NCI-H510A (cell line): ENCODE measurements at regions not wholly inside any gene's neighbourhood (a gene's known extent, or its start where the extent isn't known, plus 50 kb on each side); places are given as distances from the start of the nearest gene placed in this dataset.
"Not testable (repeated sequence)": the region's sequence is repeated elsewhere in the genome, so short reads cannot be mapped to it uniquely, and the experiment has no call there.

Experiments
- DNase-seq: peaks from one replicate; lab custom pipeline; 2025; lab: John Stamatoyannopoulos, UW

DNA sequence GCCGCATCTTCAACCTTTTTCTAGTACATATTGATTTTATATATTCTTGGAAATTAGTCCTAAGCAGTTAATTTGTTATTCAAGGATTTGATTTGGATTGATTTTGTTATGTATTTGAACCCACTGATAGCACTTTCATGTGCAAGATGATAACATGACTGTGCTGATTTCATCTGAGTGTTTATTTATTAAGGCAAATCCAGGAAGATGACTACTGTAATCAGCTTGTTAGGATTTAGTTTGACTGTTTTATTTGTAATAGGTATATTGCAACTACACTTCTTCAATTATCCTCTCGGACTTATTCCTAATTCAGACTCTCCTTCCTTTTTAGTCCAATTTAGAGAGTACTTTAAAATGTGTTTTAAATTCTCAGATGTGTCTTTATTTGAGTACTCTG, 75.1 kb upstream of the PRKG1 start:
- no peak for DNase-seq

DNA sequence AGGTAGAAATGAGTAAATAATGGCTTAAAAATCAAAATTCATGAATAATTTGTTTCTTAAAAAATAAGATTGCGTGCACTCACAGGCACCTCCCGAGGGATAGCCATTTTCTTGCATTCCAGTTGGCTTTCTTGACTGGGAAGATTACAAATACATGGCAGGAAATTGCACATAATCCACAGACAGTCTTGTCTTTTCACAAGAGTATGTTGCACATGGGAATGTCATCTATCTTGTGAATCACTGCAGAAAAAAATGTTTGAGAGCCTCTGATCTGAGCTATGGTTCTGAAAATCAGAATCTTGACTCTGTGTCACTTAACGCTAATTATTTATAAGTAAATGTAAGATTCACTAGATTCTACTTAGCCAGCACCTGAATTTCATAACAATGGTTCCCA, 74.1 kb upstream of the PRKG1 start:
- DNase-seq: no peak

DNA sequence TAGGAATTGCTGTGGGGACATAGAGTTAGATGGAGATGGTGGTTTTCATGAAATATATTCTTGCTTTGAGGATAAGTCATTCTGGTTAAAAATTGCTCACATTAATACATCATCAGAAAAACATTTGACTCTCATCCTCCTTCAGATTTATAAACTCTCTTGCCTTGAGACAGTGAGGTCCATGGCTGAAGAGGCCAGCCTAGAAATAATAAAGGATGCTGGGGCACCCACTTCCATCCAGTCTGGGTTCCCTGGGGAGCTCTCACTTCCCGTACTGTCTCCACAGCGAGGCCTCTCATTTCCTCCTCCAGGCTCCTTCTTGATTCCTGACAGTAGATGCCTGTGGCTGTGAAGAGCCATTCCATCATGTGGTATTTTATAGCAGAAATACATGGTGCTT, 73.3 kb upstream of the PRKG1 start:
- DNase-seq: no peak

DNA sequence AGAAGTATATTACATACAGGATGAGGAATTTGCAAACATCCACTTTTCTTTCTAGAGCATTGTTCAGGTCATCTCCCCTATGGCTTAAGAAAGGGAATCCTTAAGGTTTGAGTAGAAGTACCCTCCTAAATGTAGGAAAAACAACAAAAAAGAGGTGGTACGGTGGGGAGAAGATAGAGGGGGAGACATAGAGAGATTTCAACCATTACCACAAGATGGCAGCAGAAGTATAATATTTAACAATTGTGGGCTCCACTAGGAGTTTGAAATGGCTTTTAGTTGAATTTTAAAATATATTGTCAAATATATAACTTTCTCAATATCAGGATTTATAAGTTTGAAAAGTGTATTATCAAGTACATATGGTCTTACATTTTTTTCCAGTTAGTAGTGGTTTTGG, 72.7 kb upstream of the PRKG1 start:
- DNase-seq: no peak

DNA sequence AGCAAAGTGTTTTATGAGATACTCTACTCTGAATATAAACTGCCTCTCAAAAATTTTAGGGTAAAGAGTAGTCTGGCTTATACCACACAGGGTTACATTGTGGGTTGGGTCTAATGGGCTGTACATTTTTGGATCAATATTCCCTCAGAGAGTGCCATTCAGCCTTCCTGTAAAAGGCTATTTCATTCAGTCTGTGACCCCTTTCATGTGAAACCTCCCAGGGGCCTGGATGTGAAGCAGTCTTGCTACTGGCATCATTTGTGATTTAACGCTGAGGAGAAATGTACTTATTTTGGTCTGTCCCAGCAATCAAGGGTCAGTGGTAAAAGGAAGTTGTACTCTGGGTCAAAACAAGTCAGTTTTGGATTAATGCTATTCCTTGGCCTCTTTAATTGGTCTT, 71.8 kb upstream of the PRKG1 start:
- no peak for DNase-seq

DNA sequence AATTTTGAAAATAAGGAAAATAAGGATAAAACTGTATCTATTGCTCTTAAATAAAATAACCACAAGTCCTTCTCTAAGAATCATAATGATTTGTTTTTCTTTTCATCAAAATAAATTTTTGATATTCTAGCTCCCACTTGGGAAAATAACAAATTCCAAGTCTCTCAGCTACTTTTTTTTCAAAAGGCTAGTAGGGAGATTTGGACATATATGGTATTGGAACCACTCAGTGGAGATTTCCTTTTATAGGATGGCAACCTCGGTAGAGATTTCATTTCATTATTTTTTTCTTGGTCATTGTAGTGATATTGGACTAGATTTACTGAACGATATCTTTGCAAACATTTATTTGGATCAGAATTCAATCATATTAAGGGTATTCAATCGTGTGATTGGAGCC, 69.5 kb upstream of the PRKG1 start:
- no peak for DNase-seq

DNA sequence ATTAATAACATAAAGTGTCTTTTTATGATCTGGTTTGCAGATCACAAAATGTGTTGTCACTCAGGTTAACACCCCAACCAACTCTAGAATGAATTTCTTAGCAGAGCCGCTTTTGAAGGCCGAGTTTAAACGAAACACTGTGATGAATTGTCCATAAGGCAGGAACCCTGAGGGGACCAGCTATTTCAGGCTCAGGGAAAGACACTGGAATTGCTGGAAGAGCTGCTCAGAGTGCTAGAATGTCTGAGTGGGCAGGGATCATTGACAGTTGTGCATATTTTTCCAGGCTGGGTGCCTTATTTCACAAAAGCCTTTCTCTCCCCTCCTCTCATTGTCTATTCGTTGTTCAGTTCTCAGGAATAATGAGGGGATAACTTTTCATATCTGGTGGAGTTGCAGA, 68.7 kb upstream of the PRKG1 start:
- DNase-seq: no peak

DNA sequence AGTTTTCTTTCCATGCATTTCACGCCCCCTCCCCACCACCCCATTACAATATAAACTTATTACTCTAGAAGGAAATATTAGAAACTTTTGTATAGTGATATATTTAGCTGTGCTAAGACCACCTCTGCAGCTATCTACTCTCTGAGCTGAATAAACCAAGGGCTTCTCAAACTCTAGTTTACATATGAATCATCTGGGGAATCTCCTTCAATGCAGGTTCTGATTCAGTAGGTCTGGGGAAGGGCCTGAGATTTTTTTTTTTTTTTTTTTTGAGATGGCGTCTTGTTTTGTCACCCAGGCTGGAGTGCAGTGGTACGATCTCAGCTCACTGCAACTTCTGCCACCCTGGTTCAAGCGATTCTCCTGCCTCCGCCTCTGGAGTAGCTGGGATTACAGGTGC, 67.6 kb upstream of the PRKG1 start:
- DNase-seq: no peak

DNA sequence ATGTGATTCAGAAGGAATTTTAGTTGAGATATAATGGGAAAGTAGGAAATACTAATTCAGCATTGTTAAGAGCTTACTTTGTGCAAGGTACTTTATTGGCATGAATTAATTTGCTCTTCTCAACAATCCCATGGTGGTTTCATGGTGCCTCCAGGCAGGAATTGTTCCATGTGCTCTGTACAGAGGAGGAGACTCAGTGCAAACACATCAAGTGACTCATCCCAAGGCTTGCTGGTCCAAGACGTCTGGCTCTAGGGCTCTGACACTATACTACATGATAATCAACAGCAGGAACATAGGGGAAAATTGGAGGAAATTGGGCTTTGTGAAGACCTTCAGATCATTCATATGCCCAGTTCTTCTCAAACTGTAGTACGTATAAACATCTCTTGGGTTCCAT, 66.5 kb upstream of the PRKG1 start:
- no peak for DNase-seq

DNA sequence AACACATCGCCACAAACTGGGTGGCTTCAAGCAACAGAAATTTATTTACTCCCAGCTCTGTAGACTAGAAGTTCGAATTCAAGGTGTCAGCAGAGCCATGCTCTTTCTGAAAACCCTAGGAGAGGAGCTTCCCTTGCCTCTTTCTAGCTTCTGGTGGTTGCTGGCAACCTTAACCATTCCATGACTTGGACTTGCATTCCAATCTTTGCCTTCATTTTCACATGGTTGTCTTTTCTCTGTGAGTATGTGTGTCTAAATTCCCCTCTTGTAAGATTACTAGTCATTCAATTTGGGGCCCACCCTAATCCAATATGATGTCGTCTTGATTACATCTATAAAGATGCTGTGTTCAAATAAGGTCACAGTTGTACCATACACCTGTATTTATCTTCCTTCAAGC, 65.9 kb upstream of the PRKG1 start:
- no peak for DNase-seq

DNA sequence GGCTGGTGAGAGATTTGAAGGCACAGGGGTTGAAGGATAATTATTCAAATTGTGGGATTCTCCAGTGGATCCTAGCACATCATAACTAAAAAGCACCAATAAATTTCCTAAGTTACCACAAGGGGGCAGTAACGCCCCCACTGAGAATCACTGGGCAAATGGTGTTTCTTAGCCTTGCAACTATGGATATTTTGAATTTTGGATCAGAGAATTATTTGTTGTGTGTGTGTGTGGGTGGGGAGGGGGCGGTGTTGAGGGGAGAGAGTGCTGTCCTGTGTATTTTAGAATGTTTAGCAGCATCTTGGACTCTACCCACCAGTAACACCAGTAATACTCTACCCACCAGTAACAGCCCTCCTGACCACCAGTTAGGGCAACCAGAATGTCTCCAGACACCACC, 63.3 kb upstream of the PRKG1 start:
- no peak for DNase-seq

DNA sequence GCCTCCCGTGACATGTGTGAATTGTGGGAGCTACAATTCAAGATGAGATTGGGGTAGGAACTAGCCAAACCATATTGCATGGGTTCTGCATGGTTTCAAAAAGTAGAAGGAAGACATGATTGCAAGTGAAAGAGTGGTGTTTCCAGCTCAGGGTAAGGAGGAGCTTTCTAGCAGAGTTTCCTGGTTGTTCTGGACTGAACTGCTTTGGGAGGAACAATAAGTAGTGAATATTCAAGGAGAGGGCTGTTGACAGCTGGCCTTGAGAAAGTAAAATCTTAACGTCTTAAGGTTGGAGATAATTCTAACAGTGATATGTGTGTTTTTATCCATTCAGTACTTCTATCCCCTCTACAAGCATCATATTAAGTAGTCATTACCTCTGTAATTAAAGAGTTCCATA, 62.2 kb upstream of the PRKG1 start:
- DNase-seq: no peak

DNA sequence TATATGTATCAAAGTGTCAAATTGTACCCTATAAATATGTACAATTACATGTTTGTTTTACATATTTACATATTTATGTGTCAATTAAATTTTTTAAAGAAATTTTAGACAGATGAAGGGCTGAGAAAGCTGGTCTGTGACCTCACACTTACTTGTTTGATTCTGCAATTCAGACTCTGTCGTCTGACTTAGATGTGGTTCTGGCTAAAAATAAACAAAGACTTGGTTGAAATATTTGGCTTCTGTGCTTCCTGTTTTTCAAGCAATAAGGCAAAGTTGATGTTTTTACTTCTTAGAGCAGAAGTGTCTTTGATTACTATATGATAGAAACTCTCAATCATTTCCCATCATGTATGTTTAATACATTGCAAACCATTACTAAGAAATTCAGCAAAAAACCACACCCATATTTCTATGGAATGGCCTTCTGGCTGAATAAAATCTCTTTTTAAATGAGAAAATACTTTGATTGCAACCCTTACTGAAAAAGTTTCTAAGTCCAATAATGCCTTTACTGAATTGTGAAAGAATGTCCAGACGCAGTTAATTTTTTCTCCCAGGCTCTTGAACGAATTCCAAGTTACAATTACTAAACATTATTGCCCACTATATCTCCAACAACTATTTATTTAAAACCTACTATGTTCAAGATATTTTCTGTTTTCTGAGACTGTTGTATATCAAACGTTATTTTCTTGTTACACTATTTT, 59.5 kb upstream of the PRKG1 start:
- no peak for DNase-seq

DNA sequence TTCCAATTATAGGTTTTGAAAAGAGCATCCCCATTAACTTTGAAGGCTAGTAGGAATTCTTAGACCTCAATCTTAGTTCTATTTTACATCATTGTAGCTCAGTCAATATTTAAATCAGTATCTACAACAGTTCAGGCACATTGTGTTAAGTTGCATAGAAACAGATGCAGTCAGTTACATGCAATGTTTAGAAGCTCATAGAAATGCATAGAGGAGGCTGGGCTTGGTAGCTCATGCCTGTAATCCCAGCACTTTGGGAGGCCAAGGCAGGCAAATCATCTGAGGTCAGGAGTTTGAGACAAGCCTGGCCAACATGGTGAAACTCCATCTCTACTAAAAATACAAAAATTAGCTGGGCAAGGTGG, 58.9 kb upstream of the PRKG1 start:
- not testable (repeated sequence) for DNase-seq

DNA sequence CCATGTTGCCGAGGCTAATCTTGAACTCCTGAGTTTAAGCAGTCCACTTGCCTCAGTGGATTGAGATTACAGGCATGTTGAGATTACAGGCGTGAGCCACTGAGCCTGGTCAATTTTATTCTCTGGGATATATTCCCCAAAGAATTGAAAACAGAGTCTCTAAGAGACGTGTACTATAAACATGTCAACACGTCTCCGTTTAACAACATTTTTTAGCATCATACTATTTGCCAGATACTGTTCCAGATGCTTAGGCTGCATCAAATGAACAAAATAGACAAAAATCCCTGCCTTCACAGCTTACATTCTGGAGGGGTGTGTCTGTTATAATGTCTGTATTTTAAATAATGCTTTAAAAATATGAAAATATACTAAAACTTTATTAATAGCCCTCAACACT, 54.1 kb upstream of the PRKG1 start:
- no peak for DNase-seq

DNA sequence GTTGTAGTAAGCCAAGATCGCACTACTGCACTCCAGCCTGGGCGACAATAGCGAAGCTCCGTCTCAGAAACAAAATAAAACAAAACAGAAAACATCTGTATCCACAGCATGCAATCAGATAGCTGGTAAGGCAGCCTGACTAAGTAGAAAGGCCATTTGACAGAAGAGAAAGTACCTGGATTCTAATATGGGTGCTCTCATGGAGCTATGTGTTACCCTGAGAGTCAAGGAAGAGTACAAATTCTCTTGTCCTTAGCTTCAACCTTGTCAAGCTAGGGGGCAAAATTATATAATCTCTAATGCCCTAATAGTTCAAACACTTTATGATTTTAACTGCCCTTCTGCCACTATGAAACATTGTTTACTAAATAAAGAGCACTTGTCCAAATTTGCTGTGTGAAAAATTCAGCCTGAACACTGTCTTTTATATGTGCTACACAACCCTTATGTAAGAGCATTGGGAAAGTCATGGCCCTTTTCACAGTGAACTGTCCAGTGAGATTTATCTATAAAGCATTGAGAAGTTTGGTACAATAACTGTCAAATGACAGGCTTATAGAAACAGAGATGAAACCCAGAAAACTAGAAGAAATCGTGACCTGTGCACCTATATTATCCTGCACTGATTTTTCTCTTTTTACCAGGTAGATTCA, 51.2 kb upstream of the PRKG1 start:
- no peak for DNase-seq

DNA sequence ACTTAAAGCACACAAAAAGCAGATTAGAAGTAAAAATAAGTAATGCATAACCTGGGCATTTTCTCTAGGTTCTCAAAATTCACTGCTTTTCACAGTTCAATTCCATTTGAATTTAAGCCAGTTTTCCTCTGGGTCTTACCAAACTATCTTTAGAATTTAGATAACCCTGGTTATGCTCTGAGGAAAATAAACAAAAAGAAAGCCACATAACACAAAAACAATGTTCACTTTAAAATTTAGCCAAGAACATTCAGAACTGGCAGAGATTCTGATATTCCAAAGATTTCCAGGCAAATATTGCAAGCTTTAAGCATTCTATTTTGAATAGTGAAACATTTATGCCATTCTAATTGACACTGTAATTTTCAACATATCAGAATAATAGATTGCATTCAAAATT, 50.7 kb upstream of the PRKG1 start:
- DNase-seq: no peak
